Fibroblast of mammary gland (primary cell): ENCODE measurements at regions not wholly inside any gene's neighbourhood (a gene's known extent, or its start where the extent isn't known, plus 50 kb on each side); places are given as distances from the start of the nearest gene placed in this dataset.
A peak's percentile ranks its signal among the peaks of the same experiment; 100 is the strongest.

Source experiments
- DNase-seq: peaks from one replicate; pipeline ENCODE4 v3.0.0-alpha.2; 2010; ENCODE audit warnings: low read depth
- H3K4me3 ChIP-seq: 2 replicates; pipeline ENCODE4 v1.5.1; 2011; ENCODE audit warnings: low read depth, mild to moderate bottlenecking, low read length, moderate library complexity; ENCODE audit not compliant: control insufficient read depth
- TF ChIP-seq, protein P1 (sequence below): conservative IDR thresholded peaks from 2 replicates; pipeline ENCODE4 v1.5.1; 2011; ENCODE audit warnings: low read depth, low read length, inconsistent platforms; ENCODE audit not compliant: control insufficient read depth, insufficient read depth

DNA sequence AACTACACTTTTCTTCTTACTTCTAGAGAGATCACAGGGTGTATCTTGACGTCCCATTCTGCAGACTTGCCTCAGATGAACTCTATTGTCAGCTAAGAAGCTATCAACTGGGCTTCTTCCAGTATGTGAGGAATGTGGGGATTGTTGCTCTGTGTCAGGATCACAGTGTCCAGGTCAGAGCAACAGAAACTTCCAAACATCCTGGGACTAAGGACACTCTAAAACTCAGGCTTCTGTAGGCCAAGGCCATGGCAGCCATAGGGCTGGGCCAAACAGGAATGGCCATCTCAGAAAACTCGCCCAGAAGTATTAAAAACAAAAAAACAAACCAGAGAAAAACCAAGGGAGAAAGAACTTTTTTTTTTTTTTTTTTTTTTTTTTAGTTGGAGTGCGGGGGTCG is 210.0 kb upstream of the CLINT1 start:
- no peak overlapping the region for H3K4me3 ChIP-seq
- DNase-seq: no peak
- TF ChIP-seq, protein P1, sequence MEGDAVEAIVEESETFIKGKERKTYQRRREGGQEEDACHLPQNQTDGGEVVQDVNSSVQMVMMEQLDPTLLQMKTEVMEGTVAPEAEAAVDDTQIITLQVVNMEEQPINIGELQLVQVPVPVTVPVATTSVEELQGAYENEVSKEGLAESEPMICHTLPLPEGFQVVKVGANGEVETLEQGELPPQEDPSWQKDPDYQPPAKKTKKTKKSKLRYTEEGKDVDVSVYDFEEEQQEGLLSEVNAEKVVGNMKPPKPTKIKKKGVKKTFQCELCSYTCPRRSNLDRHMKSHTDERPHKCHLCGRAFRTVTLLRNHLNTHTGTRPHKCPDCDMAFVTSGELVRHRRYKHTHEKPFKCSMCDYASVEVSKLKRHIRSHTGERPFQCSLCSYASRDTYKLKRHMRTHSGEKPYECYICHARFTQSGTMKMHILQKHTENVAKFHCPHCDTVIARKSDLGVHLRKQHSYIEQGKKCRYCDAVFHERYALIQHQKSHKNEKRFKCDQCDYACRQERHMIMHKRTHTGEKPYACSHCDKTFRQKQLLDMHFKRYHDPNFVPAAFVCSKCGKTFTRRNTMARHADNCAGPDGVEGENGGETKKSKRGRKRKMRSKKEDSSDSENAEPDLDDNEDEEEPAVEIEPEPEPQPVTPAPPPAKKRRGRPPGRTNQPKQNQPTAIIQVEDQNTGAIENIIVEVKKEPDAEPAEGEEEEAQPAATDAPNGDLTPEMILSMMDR: no peak

DNA sequence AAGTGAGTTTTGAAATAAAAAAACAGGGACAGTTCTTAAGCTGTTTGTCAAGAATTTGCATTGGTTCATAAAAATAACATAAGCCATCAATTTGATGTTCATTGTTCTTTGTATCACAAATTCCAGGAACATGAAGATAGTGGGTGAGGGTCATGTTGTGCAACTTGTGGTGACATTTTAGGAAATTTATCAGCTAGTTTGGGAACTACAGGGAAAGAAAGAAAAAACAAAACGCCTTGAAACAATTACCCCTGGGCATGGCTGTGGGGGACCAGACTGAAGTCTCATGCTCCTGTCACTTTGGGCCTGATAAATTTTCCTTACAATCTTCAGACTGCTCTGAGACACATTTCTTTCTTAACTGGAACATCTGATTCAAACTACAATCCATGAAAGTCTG is 207.1 kb upstream of the CLINT1 start:
- TF ChIP-seq, protein P1: no peak
- no peak overlapping the region for H3K4me3 ChIP-seq
- peak; percentile 31 for DNase-seq

DNA sequence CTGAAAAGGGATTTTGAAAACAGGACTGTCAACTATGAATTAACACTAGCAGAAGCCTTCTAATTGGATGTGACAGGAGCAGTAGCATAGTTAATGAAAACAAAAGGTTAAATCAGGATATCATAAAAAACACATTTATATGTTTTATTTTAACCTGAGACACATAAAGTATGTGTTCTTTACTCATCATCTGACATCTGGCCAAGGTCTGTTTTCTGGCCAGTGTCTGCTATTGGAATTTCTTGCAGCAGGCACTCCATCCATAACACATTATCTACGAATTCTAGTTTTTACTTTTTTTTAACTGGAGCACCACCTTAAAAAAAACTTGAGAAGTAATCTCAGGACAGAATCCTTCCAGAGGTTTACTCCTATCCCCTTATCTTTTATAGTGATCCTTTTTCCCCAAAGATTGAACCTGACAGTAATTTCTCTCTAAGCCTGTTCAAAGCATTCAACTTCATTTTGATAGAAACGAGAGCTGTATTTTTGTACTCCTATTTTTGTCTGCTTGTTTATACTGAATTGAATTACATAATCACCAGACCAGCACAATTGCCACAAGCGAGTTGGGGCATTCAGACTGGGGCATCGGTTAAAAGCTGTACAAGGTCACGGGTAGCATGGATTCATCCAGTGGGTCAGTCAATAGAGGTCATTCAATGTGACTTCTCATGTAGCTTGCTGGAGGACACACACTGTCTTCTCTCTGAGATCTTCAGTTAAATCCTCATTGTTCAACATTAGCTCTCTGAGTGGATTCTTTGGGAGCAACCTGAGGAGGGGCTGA is 205.6 kb upstream of the CLINT1 start:
- TF ChIP-seq, protein P1: no peak

DNA sequence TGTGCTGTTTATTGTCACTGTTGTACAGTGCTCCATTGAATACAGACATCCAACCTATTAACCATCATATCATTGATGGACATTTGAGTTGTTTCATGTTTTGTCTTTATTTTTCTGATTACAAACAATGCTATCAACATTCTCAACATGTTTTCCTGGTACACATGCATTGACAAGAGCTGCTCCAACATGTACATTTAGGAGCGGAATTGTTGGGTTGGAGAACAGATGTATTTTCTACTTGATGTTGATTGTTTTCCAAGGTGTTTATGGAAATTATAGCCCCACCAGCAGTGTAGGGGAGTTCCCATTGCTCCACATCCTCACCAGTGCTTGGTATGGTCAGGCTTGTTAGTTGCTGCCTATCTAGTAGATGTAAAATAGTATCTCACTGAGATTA is 204.1 kb upstream of the CLINT1 start:
- H3K4me3 ChIP-seq: no peak overlapping the region
- TF ChIP-seq, protein P1: no peak
- no peak for DNase-seq

More for the DNA sequence above, 205.6 kb upstream of the CLINT1 start:
- DNase-seq: peak; percentile 56
- no peak overlapping the region for H3K4me3 ChIP-seq

DNA sequence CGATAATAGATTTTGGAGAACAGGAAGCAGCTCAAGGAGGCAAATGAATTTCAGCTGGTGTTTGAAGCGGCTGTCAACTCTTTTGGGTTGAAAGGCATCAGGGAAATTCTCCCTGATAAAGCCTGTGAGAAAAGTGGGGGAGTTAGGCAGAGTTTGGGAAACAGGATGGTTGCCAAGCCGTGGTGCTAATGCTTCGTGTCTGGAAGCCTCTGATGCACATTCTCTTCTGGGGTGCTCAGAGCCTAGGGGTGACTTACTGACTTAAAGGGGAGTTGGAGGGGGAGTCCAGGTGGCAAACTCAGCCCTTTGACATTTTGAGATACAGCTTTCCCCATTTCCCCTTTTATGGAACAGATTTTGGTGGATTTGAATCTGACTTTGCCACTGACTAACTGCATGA is 202.5 kb upstream of the CLINT1 start:
- DNase-seq: peak; percentile 18
- no peak overlapping the region for H3K4me3 ChIP-seq
- TF ChIP-seq, protein P1: no peak

DNA sequence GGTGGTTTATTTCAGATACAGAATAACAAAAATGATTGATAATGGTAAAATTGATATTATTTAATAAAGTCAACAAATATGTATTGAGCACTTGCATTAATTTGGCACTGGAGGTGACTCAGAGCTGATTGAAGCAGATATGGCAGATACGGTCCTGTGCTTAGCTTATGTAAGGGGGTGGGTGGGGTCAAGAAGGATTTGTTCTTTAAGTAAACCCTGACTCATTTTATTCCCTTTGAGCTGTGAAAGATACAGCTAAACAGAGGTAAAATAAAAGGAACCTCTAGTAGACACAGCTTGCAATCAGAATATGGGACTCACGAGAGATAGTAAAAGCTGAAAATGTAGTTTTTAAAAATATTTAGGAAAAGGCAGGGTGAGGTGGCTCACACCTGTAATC is 201.3 kb upstream of the CLINT1 start:
- no peak overlapping the region for H3K4me3 ChIP-seq
- TF ChIP-seq, protein P1: no peak
- DNase-seq: no peak
